GM12891 (cell line): ENCODE measurements at regions not wholly inside any gene's neighbourhood (a gene's known extent, or its start where the extent isn't known, plus 50 kb on each side); places are given as distances from the start of the nearest gene placed in this dataset.

Experiments
- DNase-seq: peaks from one replicate; pipeline ENCODE4 v3.0.0; 2011; ENCODE audit warnings: low spot score; ENCODE audit not compliant: insufficient read length
- FAIRE-seq: peaks from 2 replicates; lab custom pipeline; 2011; peaks lifted over from hg19 to GRCh38; lab: Jason Lieb, UNC
- PAX5 ChIP-seq: IDR thresholded peaks from 2 replicates; pipeline ENCODE4 v1.6.1; 2011; ENCODE audit warnings: low read length, moderate library complexity, mild to moderate bottlenecking; ENCODE audit not compliant: insufficient read depth, severe bottlenecking
- POLR2A ChIP-seq: IDR thresholded peaks from 2 replicates; pipeline ENCODE4 v1.6.1; 2011; ENCODE audit warnings: low read depth, low read length, control low read depth
- POLR2AphosphoS5 ChIP-seq: IDR thresholded peaks from 2 replicates; pipeline ENCODE4 v1.6.1; 2011; ENCODE audit warnings: low read depth, low read length, control low read depth
- POU2F2 ChIP-seq: IDR thresholded peaks from 2 replicates; pipeline ENCODE4 v1.6.1; 2011; ENCODE audit warnings: low read depth, mild to moderate bottlenecking, control low read depth, low read length, moderate library complexity
- SPI1 ChIP-seq: IDR thresholded peaks from 2 replicates; pipeline ENCODE4 v1.6.1; 2011; ENCODE audit warnings: low read depth, low read length, control low read depth
- TAF1 ChIP-seq: IDR thresholded peaks from 2 replicates; pipeline ENCODE4 v1.6.1; 2011; ENCODE audit warnings: low read depth, low read length, control low read depth

DNA sequence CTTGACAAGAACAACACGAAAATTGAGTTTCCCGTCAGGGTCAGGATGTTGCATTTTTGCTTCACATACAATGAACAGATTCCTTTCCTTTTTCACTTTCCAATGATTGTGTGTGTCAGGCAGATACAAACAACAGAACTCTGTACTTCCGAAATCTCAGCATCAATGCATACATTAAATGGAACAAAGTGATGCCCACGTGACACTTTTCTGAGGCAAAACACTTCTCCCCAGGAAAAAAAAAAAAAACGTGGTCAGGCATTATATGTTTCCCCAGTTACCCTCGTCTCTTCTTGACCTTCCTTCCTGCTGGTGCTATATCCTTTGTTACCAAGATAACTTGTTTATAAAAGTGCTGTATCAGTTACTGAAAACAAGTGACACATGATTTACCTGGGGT lies 181.8 kb downstream of the ZNF281 start:
- no peak for TF ChIP-seq POU2F2
- TF ChIP-seq POLR2AphosphoS5, result no peak
- no peak for TF ChIP-seq PAX5
- TF ChIP-seq SPI1, result no peak
- TF ChIP-seq POLR2A, result no peak
- TF ChIP-seq TAF1, result no peak
- DNase-seq (no peak), FAIRE-seq (no peak)
